GM12891 (cell line): ENCODE measurements at regions not wholly inside any gene's neighbourhood (a gene's known extent, or its start where the extent isn't known, plus 50 kb on each side); places are given as distances from the start of the nearest gene placed in this dataset.

Experiments used
- PAX5 ChIP-seq: IDR thresholded peaks from 2 replicates; pipeline ENCODE4 v1.6.1; 2011; ENCODE audit warnings: low read length, moderate library complexity, mild to moderate bottlenecking; ENCODE audit not compliant: insufficient read depth, severe bottlenecking
- POLR2A ChIP-seq: IDR thresholded peaks from 2 replicates; pipeline ENCODE4 v1.6.1; 2011; ENCODE audit warnings: low read depth, low read length, control low read depth

DNA sequence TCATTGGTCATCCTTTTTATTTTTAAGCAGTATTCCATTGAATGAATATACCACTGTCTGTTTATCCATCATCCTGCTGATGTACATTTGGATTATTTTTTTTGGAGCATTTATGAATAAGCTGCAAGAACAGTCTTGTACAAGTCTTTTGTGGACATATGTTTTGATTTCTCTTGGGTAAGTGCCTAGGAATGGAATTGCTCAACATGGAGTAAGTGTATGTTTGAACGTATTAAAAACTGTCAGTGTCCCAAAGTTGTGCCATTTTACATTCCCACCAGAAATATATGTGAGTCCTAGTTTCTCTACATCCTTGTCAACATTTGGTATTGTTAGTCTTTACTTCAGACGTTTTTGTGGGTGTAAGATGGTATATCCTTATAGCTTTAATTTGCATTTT lies 287.0 kb upstream of the POF1B start:
- TF ChIP-seq PAX5 (no peak), POLR2A (no peak)
